HEK293 (cell line): ENCODE measurements at regions not wholly inside any gene's neighbourhood (a gene's known extent, or its start where the extent isn't known, plus 50 kb on each side); places are given as distances from the start of the nearest gene placed in this dataset.

Experiments
- CTCF ChIA-PET: fragments of 350-600 bp; formaldehyde crosslinking; extraction: SDS; loops from one replicate; lab custom pipeline; 2021; ENCODE audit warnings: antibody characterized with exemption; lab: Yijun Ruan, JAX
- POLR2A ChIA-PET: fragments of 300-600 bp; formaldehyde crosslinking; extraction: SDS; loops from one replicate; lab custom pipeline; 2020; ENCODE audit warnings: antibody characterized with exemption, inconsistent platforms; lab: Yijun Ruan, JAX
- H3K27ac ChIP-seq: fragments of 200-500 bp; sonication (Bioruptor generic); 2 replicates; pipeline ENCODE4 v1.5.1; 2014; ENCODE audit warnings: low read depth, low read length, control low read depth, inconsistent platforms; ENCODE audit errors: extremely low read depth
- H3K36me3 ChIP-seq, 2 experiments: fragments of 200-500 bp in 1 of 2; sonication (Bioruptor generic) in 1 of 2; 1 replicate in 1 of 2; 2 replicates in 1 of 2; pipeline ENCODE4 v1.5.1; 2014 to 2017; ENCODE audit warnings: inconsistent platforms in 2 of 2, low read length in 2 of 2; ENCODE audit not compliant: control insufficient read depth in 2 of 2, insufficient read depth in 1 of 2
- H3K4me1 ChIP-seq: fragments of 200-500 bp; sonication (Bioruptor generic); 2 replicates; pipeline ENCODE4 v1.5.1; 2014; ENCODE audit warnings: mild to moderate bottlenecking, low read length, inconsistent platforms; ENCODE audit not compliant: control insufficient read depth, insufficient read depth
- H3K4me3 ChIP-seq: 2 replicates; pipeline ENCODE4 v1.5.1; 2011; ENCODE audit warnings: low read depth, mild to moderate bottlenecking, control low read depth, low read length, moderate library complexity
- H3K9me3 ChIP-seq: fragments of 200-500 bp; sonication (Bioruptor generic); 2 replicates; pipeline ENCODE4 v1.5.1; 2014; ENCODE audit warnings: low read depth, low read length, inconsistent platforms; ENCODE audit not compliant: control insufficient read depth, insufficient read depth
- FEZF1 ChIP-seq: fragments of 450-650 bp; formaldehyde crosslinking; IDR thresholded peaks from 2 replicates; pipeline ENCODE4 v1.5.1; 2016; ENCODE audit warnings: missing biosample characterization, missing genetic modification characterization
- MEIS1 ChIP-seq: sonication (generic); formaldehyde crosslinking; IDR thresholded peaks from 2 replicates; pipeline ENCODE4 v1.8.1; 2022; ENCODE audit warnings: missing genetic modification reagents, mild to moderate bottlenecking, borderline replicate concordance
- PATZ1 ChIP-seq: fragments of 450-650 bp; formaldehyde crosslinking; IDR thresholded peaks from 2 replicates; pipeline ENCODE4 v1.5.1; 2016; ENCODE audit warnings: missing biosample characterization, missing genetic modification characterization
- PRDM1 ChIP-seq: fragments of 450-650 bp; formaldehyde crosslinking; IDR thresholded peaks from 2 replicates; pipeline ENCODE4; 2016; ENCODE audit warnings: missing biosample characterization, missing genetic modification characterization
- WT1 ChIP-seq: fragments of 450-650 bp; formaldehyde crosslinking; IDR thresholded peaks from 2 replicates; pipeline ENCODE4 v1.5.1; 2016; ENCODE audit warnings: missing biosample characterization, missing genetic modification characterization
- YY1 ChIP-seq: fragments of 450-650 bp; formaldehyde crosslinking; IDR thresholded peaks from 2 replicates; pipeline ENCODE4 v1.5.1; 2018; ENCODE audit warnings: missing biosample characterization, missing genetic modification characterization
- YY2 ChIP-seq: fragments of 450-650 bp; formaldehyde crosslinking; IDR thresholded peaks from 2 replicates; pipeline ENCODE4 v1.5.1; 2016; ENCODE audit warnings: missing biosample characterization, missing genetic modification characterization
- ZBTB44 ChIP-seq: fragments of 450-650 bp; IDR thresholded peaks from 2 replicates; pipeline ENCODE4 v1.5.1; 2018; ENCODE audit warnings: missing biosample characterization, mild to moderate bottlenecking, missing genetic modification characterization
- ZNF174 ChIP-seq: fragments of 450-650 bp; formaldehyde crosslinking; IDR thresholded peaks from 2 replicates; pipeline ENCODE4 v1.5.0; 2017; ENCODE audit warnings: missing biosample characterization, mild to moderate bottlenecking, missing genetic modification characterization
- ZNF184 ChIP-seq: fragments of 450-650 bp; IDR thresholded peaks from 2 replicates; pipeline ENCODE4 v1.5.1; 2018; ENCODE audit warnings: missing biosample characterization, mild to moderate bottlenecking, missing genetic modification characterization
- ZNF211 ChIP-seq: fragments of 450-650 bp; formaldehyde crosslinking; IDR thresholded peaks from 2 replicates; pipeline ENCODE4 v1.5.1; 2016; ENCODE audit warnings: low read depth, missing biosample characterization, missing genetic modification characterization
- ZNF274 ChIP-seq, 2 experiments: fragments of 200-500 bp in 1 of 2; fragments of 450-650 bp in 1 of 2; sonication (Bioruptor generic) in 1 of 2; formaldehyde crosslinking in 1 of 2; IDR thresholded peaks; 2 replicates each; pipeline versions ENCODE4 v1.5.1 to v1.6.1; 2014 to 2016; ENCODE audit warnings: borderline replicate concordance in 1 of 2, inconsistent platforms in 1 of 2, low read length in 1 of 2, missing biosample characterization in 1 of 2, missing genetic modification characterization in 1 of 2
- ZNF280D ChIP-seq: fragments of 450-650 bp; formaldehyde crosslinking; IDR thresholded peaks from 2 replicates; pipeline ENCODE4 v1.5.1; 2016; ENCODE audit warnings: missing biosample characterization, missing genetic modification characterization
- ZNF292 ChIP-seq: fragments of 450-650 bp; formaldehyde crosslinking; IDR thresholded peaks from 2 replicates; pipeline ENCODE4 v1.5.1; 2016; ENCODE audit warnings: low read depth, missing biosample characterization, missing genetic modification characterization, borderline replicate concordance
- ZNF350 ChIP-seq: fragments of 450-650 bp; formaldehyde crosslinking; IDR thresholded peaks from 2 replicates; pipeline ENCODE4 v1.5.0; 2017; ENCODE audit warnings: missing biosample characterization, mild to moderate bottlenecking, missing genetic modification characterization
- ZNF366 ChIP-seq: fragments of 450-650 bp; formaldehyde crosslinking; conservative IDR thresholded peaks from 2 replicates; pipeline ENCODE4 v1.5.1; 2016; ENCODE audit warnings: missing biosample characterization, missing genetic modification characterization
- ZNF426 ChIP-seq: fragments of 450-650 bp; formaldehyde crosslinking; IDR thresholded peaks from 2 replicates; pipeline ENCODE4 v1.5.1; 2017; ENCODE audit warnings: missing biosample characterization, missing genetic modification characterization, mild to moderate bottlenecking, inconsistent platforms, moderate library complexity
- ZNF473 ChIP-seq: fragments of 450-650 bp; formaldehyde crosslinking; IDR thresholded peaks from 2 replicates; pipeline ENCODE4 v1.5.1; 2017; ENCODE audit warnings: missing biosample characterization, missing genetic modification characterization
- ZNF501 ChIP-seq: fragments of 450-650 bp; formaldehyde crosslinking; IDR thresholded peaks from 2 replicates; pipeline ENCODE4 v1.5.1; 2016; ENCODE audit warnings: missing biosample characterization, missing genetic modification characterization
- ZNF549 ChIP-seq: fragments of 450-650 bp; IDR thresholded peaks from 2 replicates; pipeline ENCODE4 v1.5.1; 2018; ENCODE audit warnings: missing biosample characterization, missing genetic modification characterization, mild to moderate bottlenecking, inconsistent platforms, moderate library complexity
- ZNF658 ChIP-seq: fragments of 450-650 bp; formaldehyde crosslinking; IDR thresholded peaks from 2 replicates; pipeline ENCODE4; 2016; ENCODE audit warnings: missing biosample characterization, missing genetic modification characterization
- ZNF692 ChIP-seq: fragments of 450-650 bp; formaldehyde crosslinking; IDR thresholded peaks from 2 replicates; pipeline ENCODE4 v1.5.1; 2016; ENCODE audit warnings: missing biosample characterization, missing genetic modification characterization
- ZNF76 ChIP-seq: fragments of 450-650 bp; formaldehyde crosslinking; IDR thresholded peaks from 2 replicates; pipeline ENCODE4; 2016; ENCODE audit warnings: low read depth, missing biosample characterization, missing genetic modification characterization, borderline replicate concordance
- ZNF837 ChIP-seq: fragments of 450-650 bp; formaldehyde crosslinking; IDR thresholded peaks from 2 replicates; pipeline ENCODE4 v1.5.1; 2016; ENCODE audit warnings: missing biosample characterization, missing genetic modification characterization

- H3K4me1 ChIP-seq = no peaks in the 10 kb centered on the region
- H3K9me3 ChIP-seq = no peaks in the 10 kb centered on the region
- CTCF ChIA-PET = no interaction called here
- POLR2A ChIA-PET = no interaction called here
- no peak overlapping the region for H3K4me3 ChIP-seq
- no peak for TF ChIP-seq ZNF184 (tag by site-specific recombination)
- TF ChIP-seq ZNF292 = no peak
- no peak for TF ChIP-seq PRDM1 (tag by site-specific recombination)
- no peak for TF ChIP-seq ZBTB44
- no peak for TF ChIP-seq MEIS1 (CRISPR knock-in tag)
- TF ChIP-seq ZNF549 (tag by site-specific recombination) = no peak
- TF ChIP-seq ZNF366 (tag by site-specific recombination) = no peak
- TF ChIP-seq YY2 (tag by site-specific recombination) = no peak
- no peaks in the 10 kb centered on the region for H3K36me3 ChIP-seq
- H3K27ac ChIP-seq = no peak overlapping the region
These were observed 245.2 kb upstream of the MAF start for GRCh38 chr16:79845734-79846135.

GRCh38 chr16:79845033-79845733, 244.6 kb upstream of the MAF start:
- CTCF ChIA-PET = no interaction called here

More at GRCh38 chr16:79845033-79845733, 244.6 kb upstream of the MAF start:
- Histone ChIP-seq H3K27ac (no peak overlapping the region), H3K4me1 (no peaks in the 10 kb centered on the region), H3K36me3 (no peaks in the 10 kb centered on the region), H3K4me3 (no peak overlapping the region), H3K9me3 (no peaks in the 10 kb centered on the region)
- POLR2A ChIA-PET = interaction anchor here (0.7 kb wide), 1 partner anchor 9 kb away, joined by 3 read pairs; no protein-coding TSS in a partner anchor
- no peak for TF ChIP-seq ZNF174 (tag by site-specific recombination)
- no peak for TF ChIP-seq FEZF1 (tag by site-specific recombination)
- no peak for TF ChIP-seq ZNF76 (tag by site-specific recombination)
- no peak for TF ChIP-seq ZNF426 (tag by site-specific recombination)
- no peak for TF ChIP-seq ZNF280D (tag by site-specific recombination)
- TF ChIP-seq PATZ1 (tag by site-specific recombination) = no peak
- TF ChIP-seq ZNF658 (tag by site-specific recombination) = no peak
- no peak for TF ChIP-seq ZNF501 (tag by site-specific recombination)
- no peak for TF ChIP-seq ZNF350 (tag by site-specific recombination)
- TF ChIP-seq ZNF837 = no peak
- TF ChIP-seq YY1 (tag by site-specific recombination) = no peak
- TF ChIP-seq ZNF692 = no peak
- no peak for TF ChIP-seq ZNF274 (IDR thresholded peaks at IDR 0.05; ENCODE audit: low read length)
- TF ChIP-seq ZNF274 (tag by site-specific recombination; IDR thresholded peaks at IDR 0.05; ENCODE audit: borderline replicate concordance) = no peak
- TF ChIP-seq WT1 (tag by site-specific recombination) = no peak
- TF ChIP-seq ZBTB44 = no peak
- TF ChIP-seq ZNF473 (tag by site-specific recombination) = no peak
- no peak for TF ChIP-seq ZNF211 (tag by site-specific recombination)
